SHP77 (cell line): ENCODE measurements at regions not wholly inside any gene's neighbourhood (a gene's known extent, or its start where the extent isn't known, plus 50 kb on each side); places are given as distances from the start of the nearest gene placed in this dataset.

Experiments
- DNase-seq, 2 experiments: peaks; one replicate each; lab custom pipeline; 2025; lab: John Stamatoyannopoulos, UW

GRCh38 chr4:131052646-131053045 lies 1956.7 kb downstream of the C4orf33 start:
- DNase-seq: no peak

GRCh38 chr4:131054489-131055019 lies 1958.6 kb downstream of the C4orf33 start:
- DNase-seq: no peak

- DNase-seq: no peak
Measured at GRCh38 chr4:131061734-131062133, 1965.8 kb downstream of the C4orf33 start.

- no peak for DNase-seq
Measured at GRCh38 chr4:131063878-131064277, 1967.9 kb downstream of the C4orf33 start.

GRCh38 chr4:131081069-131081468 lies 1985.1 kb downstream of the C4orf33 start:
- DNase-seq: no peak

GRCh38 chr4:131084997-131085396 lies 1989.0 kb downstream of the C4orf33 start:
- DNase-seq: no peak

- peak in 1 of 2 experiments; percentile 25 for DNase-seq
Measured at GRCh38 chr4:131091896-131092295, 1995.9 kb downstream of the C4orf33 start.

- no peak for DNase-seq
Measured at GRCh38 chr4:131093303-131093702, 1997.4 kb downstream of the C4orf33 start.

- DNase-seq: no peak
Measured at GRCh38 chr4:131098976-131099375, 2003.0 kb downstream of the C4orf33 start.

GRCh38 chr4:131113273-131113672 lies 2017.3 kb downstream of the C4orf33 start:
- DNase-seq: no peak

GRCh38 chr4:131113704-131114103 lies 2017.8 kb downstream of the C4orf33 start:
- no peak for DNase-seq

GRCh38 chr4:131119661-131120060 lies 2023.7 kb downstream of the C4orf33 start:
- DNase-seq: no peak

- no peak for DNase-seq
Measured at GRCh38 chr4:131137196-131137595, 2011.9 kb upstream of the PCDH10 start.

- DNase-seq: no peak
Measured at GRCh38 chr4:131159261-131159660, 1989.8 kb upstream of the PCDH10 start.

GRCh38 chr4:131192318-131192717 lies 1956.8 kb upstream of the PCDH10 start:
- no peak for DNase-seq

GRCh38 chr4:131207589-131207988 lies 1941.5 kb upstream of the PCDH10 start:
- no peak for DNase-seq

GRCh38 chr4:131248314-131248713 lies 1900.8 kb upstream of the PCDH10 start:
- DNase-seq: no peak

GRCh38 chr4:131251321-131251720 lies 1897.8 kb upstream of the PCDH10 start:
- DNase-seq: no peak

- no peak for DNase-seq
Measured at GRCh38 chr4:131257241-131257640, 1891.9 kb upstream of the PCDH10 start.

GRCh38 chr4:131258361-131258760 lies 1890.7 kb upstream of the PCDH10 start:
- no peak for DNase-seq

- no peak for DNase-seq
Measured at GRCh38 chr4:131288441-131288840, 1860.7 kb upstream of the PCDH10 start.

- DNase-seq: no peak
Measured at GRCh38 chr4:131296192-131296591, 1852.9 kb upstream of the PCDH10 start.

GRCh38 chr4:131302108-131302507 lies 1847.0 kb upstream of the PCDH10 start:
- peak; percentile 12 to 54 for DNase-seq

GRCh38 chr4:131304686-131305085 lies 1844.4 kb upstream of the PCDH10 start:
- DNase-seq: no peak

GRCh38 chr4:131309628-131310027 lies 1839.5 kb upstream of the PCDH10 start:
- no peak for DNase-seq
